NCI-H460 (cell line): ENCODE measurements at regions not wholly inside any gene's neighbourhood (a gene's known extent, or its start where the extent isn't known, plus 50 kb on each side); places are given as distances from the start of the nearest gene placed in this dataset.

ENCODE experiments used
- DNase-seq: peaks from one replicate; pipeline ENCODE4 v3.0.0-alpha.2; 2016; ENCODE audit warnings: low read depth; ENCODE audit errors: extremely low read depth

DNA sequence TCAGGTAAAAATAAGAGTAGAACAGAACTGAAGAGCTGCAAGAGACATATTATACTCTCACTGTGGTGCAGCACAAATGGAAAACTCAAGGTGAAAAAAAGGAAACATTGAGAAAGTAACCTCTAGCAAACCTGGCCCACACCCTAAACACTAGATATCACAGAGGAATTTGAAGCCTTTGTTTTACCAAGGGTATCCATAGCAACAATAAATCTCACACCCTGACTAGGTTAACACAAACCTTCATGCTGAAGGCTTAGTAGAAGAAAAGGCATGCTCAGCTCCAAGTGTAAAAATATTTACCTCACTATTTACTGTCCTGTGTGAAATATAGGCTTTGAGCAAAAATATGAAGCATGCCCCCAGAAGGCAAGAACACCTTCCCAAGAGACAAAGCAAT lies 61.9 kb upstream of the TAB3 start:
- no peak for DNase-seq

DNA sequence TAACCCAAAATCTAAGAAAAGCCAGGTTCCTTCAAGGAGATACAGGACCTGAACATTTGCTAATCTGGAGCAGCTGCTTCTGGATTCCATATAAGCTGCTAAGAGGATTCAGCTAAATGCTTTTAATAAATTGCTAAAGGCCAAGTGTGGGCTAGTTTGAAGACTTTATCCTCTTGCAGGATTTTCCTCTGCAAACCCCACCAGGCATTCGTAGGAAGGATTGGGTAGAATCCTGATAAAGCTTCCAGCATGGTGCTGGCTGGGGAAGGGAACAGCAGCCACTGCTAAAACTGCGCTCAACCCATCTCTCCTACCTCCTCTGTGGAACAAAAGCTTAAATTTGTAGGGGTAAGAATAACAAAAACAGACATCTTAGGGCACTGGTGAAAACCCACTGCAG lies 61.3 kb upstream of the TAB3 start:
- DNase-seq, result no peak

DNA sequence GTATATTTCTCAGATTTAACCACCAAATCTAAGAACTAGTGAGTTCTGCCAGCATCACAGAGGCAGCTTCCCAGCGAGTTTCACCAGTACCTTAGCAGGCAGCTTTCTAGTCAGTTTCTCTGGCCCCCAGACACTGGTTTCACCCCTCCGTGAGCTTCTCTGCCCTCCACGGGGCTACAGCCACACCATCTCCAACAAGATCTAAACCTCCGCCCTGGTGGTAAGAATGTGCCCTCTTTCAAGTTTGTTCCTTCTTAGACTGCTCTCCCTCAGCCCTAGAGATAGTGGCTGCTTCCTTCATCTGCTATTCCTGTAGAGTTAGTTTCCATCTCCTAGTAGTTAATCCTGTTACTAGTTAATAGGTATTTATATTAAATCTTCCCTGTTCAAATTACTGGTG lies 60.5 kb upstream of the TAB3 start:
- DNase-seq, result no peak

DNA sequence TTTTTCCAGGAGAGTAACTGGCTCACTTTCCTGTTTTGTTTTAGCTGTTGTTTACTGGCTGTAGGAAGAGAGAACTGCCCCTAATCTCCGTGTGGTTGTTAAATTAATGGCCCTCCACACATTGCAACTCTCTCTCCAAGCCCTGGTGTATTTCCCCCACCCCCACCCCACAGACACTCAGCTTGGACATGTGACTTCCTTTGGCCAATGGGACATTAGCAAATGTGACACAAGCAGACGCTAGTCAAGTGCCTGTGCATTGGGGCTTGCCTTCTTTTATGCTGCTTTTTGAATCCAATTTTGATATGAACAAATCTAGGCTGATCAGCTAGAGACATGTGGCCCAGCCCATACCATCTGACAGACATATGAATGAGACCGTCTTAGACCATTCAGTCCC lies 59.6 kb upstream of the TAB3 start:
- no peak for DNase-seq

DNA sequence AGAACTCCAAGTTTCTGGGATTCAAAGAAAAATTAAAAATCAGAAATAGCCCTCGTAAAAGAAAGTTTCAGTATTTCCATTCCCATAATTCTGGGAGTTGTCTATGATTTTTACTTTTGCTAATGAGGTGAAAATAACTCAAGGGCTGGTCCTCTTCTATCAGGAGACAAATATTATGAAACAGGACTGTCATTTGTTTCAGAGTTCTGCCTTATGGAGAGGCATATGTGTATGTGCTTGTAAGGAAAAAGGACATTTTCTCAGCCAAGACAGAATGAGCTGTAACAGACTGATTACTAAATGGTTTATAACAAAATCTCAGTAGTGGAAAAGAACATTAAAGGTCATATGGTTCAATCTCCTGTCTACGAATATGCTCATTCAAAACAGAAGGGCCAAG lies 59.0 kb upstream of the TAB3 start:
- no peak for DNase-seq

DNA sequence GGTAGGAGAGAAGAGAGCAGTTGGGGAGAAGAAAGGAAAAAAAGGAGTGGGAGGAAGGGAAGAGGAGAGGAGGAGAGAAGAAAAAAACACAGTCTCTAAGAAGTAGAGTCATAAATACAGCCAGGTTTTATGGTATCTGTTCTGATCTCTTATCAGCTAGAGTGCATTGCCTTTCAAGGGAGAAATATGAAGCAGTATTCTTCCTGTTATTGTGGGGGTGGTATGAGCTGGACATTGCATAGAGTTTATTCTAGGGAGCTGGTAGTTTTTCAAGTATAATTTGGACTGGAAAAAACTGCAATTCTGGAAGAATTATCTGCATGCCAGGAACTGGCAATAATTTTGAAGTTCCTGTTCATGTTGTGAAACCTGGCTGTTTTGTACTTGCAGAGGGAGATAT lies 54.9 kb upstream of the TAB3 start:
- DNase-seq, result no peak

DNA sequence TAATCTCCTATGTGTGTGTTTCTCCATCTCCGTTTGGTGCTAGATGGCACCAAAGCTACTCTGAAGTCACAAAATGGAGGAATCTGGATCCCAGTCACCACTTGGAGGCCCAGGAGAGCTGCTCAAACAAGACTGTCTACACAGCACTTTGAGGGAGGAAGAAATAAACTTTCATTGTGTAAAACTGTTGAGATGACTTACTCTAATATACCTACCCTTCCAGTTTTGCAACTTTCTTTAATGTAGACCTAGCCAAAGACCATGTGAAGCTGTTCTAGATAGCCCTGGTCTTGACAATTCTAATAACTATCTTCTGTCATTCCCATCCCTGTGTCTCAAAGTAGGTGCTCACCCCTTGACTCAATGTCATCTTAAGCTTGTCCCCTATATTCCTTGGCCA lies 52.8 kb upstream of the TAB3 start:
- DNase-seq, result no peak

DNA sequence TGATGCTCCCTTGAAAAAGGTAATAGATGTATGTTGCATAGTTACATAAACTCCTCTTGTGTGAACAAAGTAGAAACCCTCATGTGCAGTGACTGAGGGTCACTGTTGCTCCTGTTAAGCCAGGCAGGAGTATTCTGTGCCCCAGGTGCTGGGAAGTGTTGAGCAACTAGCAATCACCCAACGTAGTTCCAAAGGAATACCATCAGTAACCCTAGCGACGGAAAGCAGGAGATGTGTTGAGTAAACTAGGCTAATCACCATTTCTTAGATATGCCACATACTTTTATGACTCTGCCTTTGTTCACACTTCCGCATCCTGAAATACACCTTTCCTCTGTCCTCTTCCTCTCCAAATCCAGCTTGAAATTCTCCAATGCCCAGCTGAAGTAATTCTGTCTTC lies 50.9 kb upstream of the TAB3 start:
- no peak for DNase-seq
